ENCODE measurements at regions not wholly inside any gene's neighbourhood (a gene's known extent, or its start where the extent isn't known, plus 50 kb on each side); places are given as distances from the start of the nearest gene placed in this dataset.
A peak's percentile ranks its signal among the peaks of the same experiment; 100 is the strongest.

GRCh38 chr2:13884291-13884976 is 748.1 kb upstream of the LRATD1 start:
- no peak overlapping the region for H3K9ac ChIP-seq (ENCODE audit: control insufficient read depth, insufficient read depth, low read length)
- in situ Hi-C loops (cut with MboI) (no loop called here), intact Hi-C loops (cut with micrococcal nuclease; ENCODE audit: unreplicated experiment) (no loop called here)
- H3K4me2 ChIP-seq (ENCODE audit: control insufficient read depth, insufficient read depth) = no peak overlapping the region
- SMC1A ChIA-PET (ENCODE audit: uncharacterized antibody, unreplicated experiment) = interaction anchor here (2.2 kb wide), 1 partner anchor 691 kb away, joined by 10 read pairs; no protein-coding TSS in a partner anchor
- CTCF ChIA-PET = interaction anchor here (0.7 to 1.6 kb wide), 5 partner anchors 92 to 693 kb away, joined by 3 to 4 read pairs (median 3); no protein-coding TSS in a partner anchor
- DNase-seq (ENCODE audit: low read depth, low spot score) (no peak), FAIRE-seq (no peak), ATAC-seq (no peak)
- no peaks in the 10 kb centered on the region for H3K79me2 ChIP-seq (ENCODE audit: control insufficient read depth, insufficient read depth, low read length)
- H3K27ac ChIP-seq (ENCODE audit: control insufficient read depth, insufficient read depth) = no peak overlapping the region
- H2AFZ ChIP-seq (ENCODE audit: control insufficient read depth, low read depth, low read length) = no peak overlapping the region
- no TSS peak for BruUV-seq (replicated peaks)
- WGBS (ENCODE audit: insufficient coverage, insufficient replicate concordance, low lambda C conversion rate, missing lambda C conversion rate) = 22% methylated on average over 3 of the region's 3 CpGs
- H4K20me1 ChIP-seq (ENCODE audit: control insufficient read depth, insufficient read depth) = no peaks in the 10 kb centered on the region
- RAD21 ChIA-PET (ENCODE audit: unreplicated experiment) = interaction anchor here (0.8 to 1.8 kb wide), 2 partner anchors 366 to 691 kb away, joined by 4 to 10 read pairs; no protein-coding TSS in a partner anchor
- H3K4me1 ChIP-seq (ENCODE audit: control insufficient read depth, insufficient read depth, low read length) = no peaks in the 10 kb centered on the region
- no peaks in the 10 kb centered on the region for H3K9me3 ChIP-seq (replicated peaks; ENCODE audit: control insufficient read depth, insufficient read depth, low read length)
- H3K27me3 ChIP-seq (replicated peaks in 1 of 2; ENCODE audit: control insufficient read depth in 2 of 2, insufficient read depth in 2 of 2, low read length in 1 of 2) = no peaks in the 10 kb centered on the region
- no peak overlapping the region for H3K4me3 ChIP-seq
- POLR2A ChIA-PET = no interaction called here
- TF ChIP-seq RAD21 (IDR thresholded peaks at IDR 0.05; ENCODE audit: insufficient read depth, low read depth, low read length) (peak; percentile 54), IKZF2 (IDR thresholded peaks at IDR 0.05) (no peak), SMC3 (IDR thresholded peaks at IDR 0.05; ENCODE audit: borderline replicate concordance, low read length) (peak; percentile 40; the same call in 1 of the 2 replicates), CTCF (IDR thresholded peaks at IDR 0.05 in 2 of 3, conservative IDR thresholded peaks at IDR 0.05 in 1 of 3; ENCODE audit: control insufficient read depth in 2 of 3, extremely low read depth in 1 of 3, insufficient read depth in 1 of 3, low read depth in 3 of 3, low read length in 3 of 3) (peak in 1 of 3 experiments; percentile 24; a peak in 1 of 6 replicates)
- no peaks in the 10 kb centered on the region for H3K36me3 ChIP-seq (ENCODE audit: control insufficient read depth in 2 of 2, insufficient read depth in 2 of 2, low read length in 1 of 2)
